Suprapubic skin (tissue), 4 donors: ENCODE measurements at regions not wholly inside any gene's neighbourhood (a gene's known extent, or its start where the extent isn't known, plus 50 kb on each side); places are given as distances from the start of the nearest gene placed in this dataset.
A peak's percentile ranks its signal among the peaks of the same experiment; 100 is the strongest.
"Not testable (repeated sequence)": the region's sequence is repeated elsewhere in the genome, so short reads cannot be mapped to it uniquely, and the experiment has no call there.

Source experiments
- DNase-seq, 2 donors: peaks; one replicate each; pipeline ENCODE4 v3.0.0-alpha.2; 2019; ENCODE audit warnings: low spot score in 2 of 2
- H3K27ac ChIP-seq: fragments of 200-600 bp; sonication (generic); one replicate; pipeline ENCODE4 v1.5.1; 2019
- H3K27me3 ChIP-seq: fragments of 200-600 bp; sonication (generic); one replicate; pipeline ENCODE4 v1.5.1; 2019
- H3K36me3 ChIP-seq: fragments of 200-600 bp; sonication (generic); one replicate; pipeline ENCODE4 v1.5.1; 2019
- H3K4me1 ChIP-seq: fragments of 200-600 bp; sonication (generic); one replicate; pipeline ENCODE4 v1.5.1; 2019
- H3K4me3 ChIP-seq: fragments of 200-600 bp; sonication (generic); one replicate; pipeline ENCODE4 v1.5.1; 2019; ENCODE audit warnings: mild to moderate bottlenecking
- H3K9me3 ChIP-seq: fragments of 200-600 bp; sonication (generic); one replicate; pipeline ENCODE4 v1.5.1; 2019
- WGBS: methylation state at CpG from one replicate; pipeline ENCODE4 v1.1.5; 2018; 5-methylcytosine and 5-hydroxymethylcytosine counted together

GRCh38 chr21:9657779-9658178 lies 863.6 kb upstream of the TPTE start:
- not testable (repeated sequence) for DNase-seq, H3K27me3 ChIP-seq, H3K36me3 ChIP-seq, H3K4me1 ChIP-seq, H3K27ac ChIP-seq, H3K4me3 ChIP-seq
- WGBS: 60% methylated on average over 5 of the region's 5 CpGs
- peaks cover 21% of the 10 kb centered on the region for H3K9me3 ChIP-seq

DNA sequence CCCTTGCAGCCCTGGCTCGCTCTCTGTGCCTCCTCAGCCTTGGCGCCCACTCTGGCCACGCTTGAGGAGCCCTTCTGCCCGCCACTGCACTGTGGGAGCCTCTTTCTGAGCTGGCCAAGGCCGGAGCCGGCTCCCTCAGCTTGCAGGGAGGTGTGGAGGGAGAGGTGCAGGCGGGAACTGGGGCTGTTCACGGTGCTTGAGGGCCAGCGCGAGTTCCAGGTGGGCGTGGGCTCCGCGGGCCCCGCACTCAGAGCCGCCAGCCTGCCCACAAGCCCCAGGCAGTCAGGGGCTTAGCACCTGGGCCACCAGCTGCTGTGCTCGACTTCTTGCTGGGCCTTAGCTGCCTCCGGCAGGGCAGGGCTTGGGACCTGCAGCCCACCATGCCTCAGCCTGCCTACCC lies 861.5 kb upstream of the TPTE start:
- peaks cover 14% of the 10 kb centered on the region for H3K9me3 ChIP-seq
- not testable (repeated sequence) for H3K27me3 ChIP-seq, DNase-seq, H3K4me1 ChIP-seq, H3K27ac ChIP-seq, H3K4me3 ChIP-seq, H3K36me3 ChIP-seq
- no CpG with 5 or more reads among the region's 17 CpGs for WGBS

DNA sequence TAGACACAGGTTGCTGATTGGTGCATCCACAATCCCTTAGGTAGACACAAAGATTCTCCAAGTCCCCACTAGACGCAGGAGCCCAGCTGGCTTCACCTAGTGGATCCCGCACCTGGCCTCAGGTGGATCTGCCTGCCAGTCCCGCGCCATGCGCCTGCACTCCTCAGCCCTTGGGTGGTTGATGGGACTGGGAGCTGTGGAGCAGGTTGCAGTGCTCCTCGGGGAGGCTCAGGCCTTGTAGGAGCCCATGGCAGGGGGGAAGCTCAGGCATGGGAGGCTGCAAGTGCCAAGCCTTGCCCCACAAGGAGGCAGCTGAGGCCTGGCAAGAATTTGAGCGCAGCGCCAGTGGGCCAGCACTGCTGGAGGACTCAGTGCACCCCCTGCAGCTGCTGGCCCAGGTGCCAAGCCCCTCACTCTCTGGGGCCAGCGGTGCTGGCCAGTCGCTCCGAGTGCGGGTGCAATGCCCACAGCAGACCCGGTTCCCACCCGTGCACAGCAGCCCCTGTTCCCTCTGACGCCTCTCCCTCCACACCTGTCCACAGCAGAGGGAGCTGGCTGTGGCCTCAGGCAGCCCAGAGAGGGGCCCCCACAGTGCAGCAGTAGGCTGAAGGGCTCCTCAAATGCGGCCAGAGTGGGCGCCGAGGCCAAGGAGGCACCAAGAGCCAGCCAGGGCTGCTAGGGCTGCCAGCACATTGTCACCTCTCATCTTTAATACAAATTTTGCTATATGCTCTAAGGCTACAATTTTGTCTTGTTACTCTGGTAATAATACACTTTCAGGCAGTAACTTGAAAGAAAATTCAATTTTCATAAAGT lies 857.3 kb upstream of the TPTE start:
- not testable (repeated sequence) for H3K4me3 ChIP-seq, H3K4me1 ChIP-seq, H3K36me3 ChIP-seq, H3K27ac ChIP-seq, H3K9me3 ChIP-seq, DNase-seq, H3K27me3 ChIP-seq
- no CpG with 5 or more reads among the region's 18 CpGs for WGBS

- not testable (repeated sequence) for H3K27me3 ChIP-seq, H3K4me1 ChIP-seq, H3K4me3 ChIP-seq, H3K36me3 ChIP-seq, DNase-seq, H3K27ac ChIP-seq, H3K9me3 ChIP-seq
- WGBS: 75% methylated on average over 6 of the region's 10 CpGs
Observed at GRCh38 chr21:9675811-9676210, 845.6 kb upstream of the TPTE start.

DNA sequence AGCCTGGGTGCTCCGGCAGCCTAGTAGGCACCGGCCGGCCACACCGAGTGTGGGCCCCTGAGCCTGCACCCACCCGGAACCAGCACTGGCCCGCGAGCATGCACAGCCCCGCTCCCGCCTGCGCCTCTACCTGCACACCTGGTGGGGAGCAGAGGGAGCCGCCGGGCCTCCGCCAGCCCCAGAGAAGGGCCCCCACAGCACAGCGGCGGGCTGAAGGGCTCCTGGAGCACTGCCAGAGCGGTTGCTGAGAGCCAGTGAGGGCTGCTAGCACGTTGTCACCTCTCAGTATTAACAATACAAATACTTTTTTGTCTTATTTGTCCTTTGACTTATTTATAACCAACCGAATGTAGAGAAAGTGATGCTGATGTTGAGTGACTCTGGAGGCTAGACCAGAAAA lies 842.4 kb upstream of the TPTE start:
- not testable (repeated sequence) for H3K4me1 ChIP-seq, H3K27ac ChIP-seq, H3K9me3 ChIP-seq, H3K27me3 ChIP-seq, H3K4me3 ChIP-seq, H3K36me3 ChIP-seq, DNase-seq
- no CpG with 5 or more reads among the region's 18 CpGs for WGBS

GRCh38 chr21:9688945-9689344 lies 832.4 kb upstream of the TPTE start:
- H3K4me1 ChIP-seq, H3K27me3 ChIP-seq: not testable (repeated sequence)
- WGBS: no CpG with 5 or more reads among the region's 14 CpGs

DNA sequence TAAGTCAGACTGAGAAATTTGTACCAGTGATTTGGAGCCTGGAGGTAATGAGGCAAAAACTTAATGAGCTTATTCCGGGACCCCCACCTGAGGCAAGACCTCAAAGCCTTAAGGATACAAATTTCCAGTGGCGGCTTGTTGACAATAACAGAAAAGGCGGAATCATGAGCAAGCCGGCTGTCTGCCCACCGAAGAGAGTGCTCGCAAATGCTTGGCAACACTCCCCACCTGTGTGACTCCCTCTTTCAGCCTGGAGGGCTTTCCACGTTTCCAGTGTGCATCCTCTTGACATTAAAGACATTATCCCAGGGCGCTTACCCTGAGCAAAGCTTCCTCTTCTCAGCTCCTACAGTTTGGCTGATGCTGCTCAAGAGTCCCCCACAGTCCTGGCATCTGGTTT lies 830.4 kb upstream of the TPTE start:
- H3K9me3 ChIP-seq, H3K27me3 ChIP-seq, H3K4me1 ChIP-seq, H3K36me3 ChIP-seq, H3K27ac ChIP-seq, H3K4me3 ChIP-seq: not testable (repeated sequence)
- peak in 1 of 2 donors; percentile 70 for DNase-seq
- WGBS: 85% methylated on average over 5 of the region's 8 CpGs

More at GRCh38 chr21:9688945-9689344, 832.4 kb upstream of the TPTE start:
- H3K9me3 ChIP-seq, DNase-seq, H3K27ac ChIP-seq, H3K36me3 ChIP-seq, H3K4me3 ChIP-seq: not testable (repeated sequence)

GRCh38 chr21:9695759-9696158 lies 825.6 kb upstream of the TPTE start:
- H3K9me3 ChIP-seq, H3K4me3 ChIP-seq, H3K27me3 ChIP-seq, H3K27ac ChIP-seq, DNase-seq, H3K36me3 ChIP-seq, H3K4me1 ChIP-seq: not testable (repeated sequence)
- 68% methylated on average over 6 of the region's 6 CpGs for WGBS

- H3K36me3 ChIP-seq, H3K4me1 ChIP-seq, H3K9me3 ChIP-seq, H3K27me3 ChIP-seq, H3K4me3 ChIP-seq, H3K27ac ChIP-seq, DNase-seq: not testable (repeated sequence)
- 100% methylated on average over 2 of the region's 8 CpGs for WGBS
Observed at GRCh38 chr21:9697751-9698150, 823.6 kb upstream of the TPTE start.

GRCh38 chr21:9705016-9705415 lies 816.4 kb upstream of the TPTE start:
- H3K36me3 ChIP-seq, DNase-seq, H3K9me3 ChIP-seq, H3K4me3 ChIP-seq, H3K4me1 ChIP-seq, H3K27me3 ChIP-seq, H3K27ac ChIP-seq: not testable (repeated sequence)
- WGBS: 77% methylated on average over 37 of the region's 44 CpGs

GRCh38 chr21:9705455-9705854 lies 815.9 kb upstream of the TPTE start:
- H3K9me3 ChIP-seq, H3K36me3 ChIP-seq, DNase-seq, H3K4me1 ChIP-seq, H3K27me3 ChIP-seq, H3K4me3 ChIP-seq, H3K27ac ChIP-seq: not testable (repeated sequence)
- WGBS: 81% methylated on average over 41 of the region's 63 CpGs

DNA sequence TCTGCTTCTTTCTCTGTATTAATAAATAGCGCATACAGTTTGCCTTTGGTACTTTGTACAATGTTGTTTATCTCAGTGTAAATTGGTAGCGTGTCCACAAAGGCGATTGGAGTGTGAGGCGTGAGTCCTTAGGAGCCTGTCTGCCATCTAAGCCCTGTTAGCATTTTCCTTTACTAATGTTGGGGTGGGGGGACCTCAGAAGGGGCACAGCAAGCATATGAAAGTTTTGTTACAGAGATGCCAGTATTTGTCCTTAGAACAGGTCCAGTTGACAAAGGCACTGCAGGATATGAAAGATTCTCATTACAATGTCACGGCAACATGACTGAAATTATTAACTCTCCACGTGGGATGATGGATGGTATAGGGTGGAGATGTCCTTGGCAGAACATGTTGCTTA lies 796.8 kb upstream of the TPTE start:
- not testable (repeated sequence) for H3K4me1 ChIP-seq, H3K27me3 ChIP-seq, H3K27ac ChIP-seq, DNase-seq, H3K9me3 ChIP-seq, H3K36me3 ChIP-seq, H3K4me3 ChIP-seq
- 58% methylated on average over 6 of the region's 6 CpGs for whole genome bisulfite sequencing

GRCh38 chr21:9727187-9727586 lies 794.2 kb upstream of the TPTE start:
- H3K9me3 ChIP-seq: peaks cover 18% of the 10 kb centered on the region
- not testable (repeated sequence) for H3K4me3 ChIP-seq, DNase-seq, H3K36me3 ChIP-seq, H3K27ac ChIP-seq, H3K4me1 ChIP-seq, H3K27me3 ChIP-seq
- 35% methylated on average over 3 of the region's 3 CpGs for WGBS

DNA sequence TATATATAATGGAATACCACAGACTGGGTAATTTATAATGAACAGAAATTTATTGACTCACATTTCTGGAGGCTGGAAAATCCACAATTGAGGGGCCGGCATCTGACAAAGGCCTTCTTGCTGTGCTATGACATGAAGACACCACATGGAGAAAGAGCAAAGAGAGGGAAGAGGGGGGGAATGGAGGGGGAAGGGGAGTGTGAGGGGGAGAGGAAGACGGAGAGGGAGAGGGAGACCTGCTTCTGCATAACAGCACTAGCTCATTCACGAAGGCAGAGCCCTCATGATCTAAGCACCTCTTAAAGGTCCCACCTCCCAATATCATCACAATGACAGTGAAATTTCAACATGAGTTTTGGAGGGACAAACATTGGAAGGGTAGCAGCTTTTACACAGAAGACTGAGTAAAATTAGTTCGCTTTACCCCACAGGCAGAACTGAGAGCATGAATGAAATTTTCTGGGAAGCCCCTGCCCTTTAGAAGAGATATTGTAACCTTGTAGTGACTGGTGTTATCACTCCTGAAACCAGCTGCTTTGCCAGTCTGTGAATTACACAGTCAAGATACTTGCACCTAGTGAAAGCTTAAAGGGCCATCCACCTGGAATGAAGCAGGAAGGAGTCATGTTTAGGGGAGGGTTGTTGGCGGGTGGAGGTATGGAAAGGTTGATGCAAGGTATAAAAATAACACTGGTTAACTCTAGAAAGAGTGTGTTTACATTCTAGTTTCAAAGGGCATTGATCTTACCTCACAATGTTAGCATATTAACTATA lies 793.0 kb upstream of the TPTE start:
- H3K4me3 ChIP-seq, DNase-seq, H3K27ac ChIP-seq, H3K36me3 ChIP-seq, H3K27me3 ChIP-seq, H3K4me1 ChIP-seq: not testable (repeated sequence)
- peaks cover 18% of the 10 kb centered on the region for H3K9me3 ChIP-seq
- WGBS: 58% methylated on average over 5 of the region's 5 CpGs
